ENCODE measurements at regions not wholly inside any gene's neighbourhood (a gene's known extent, or its start where the extent isn't known, plus 50 kb on each side); places are given as distances from the start of the nearest gene placed in this dataset.

DNA sequence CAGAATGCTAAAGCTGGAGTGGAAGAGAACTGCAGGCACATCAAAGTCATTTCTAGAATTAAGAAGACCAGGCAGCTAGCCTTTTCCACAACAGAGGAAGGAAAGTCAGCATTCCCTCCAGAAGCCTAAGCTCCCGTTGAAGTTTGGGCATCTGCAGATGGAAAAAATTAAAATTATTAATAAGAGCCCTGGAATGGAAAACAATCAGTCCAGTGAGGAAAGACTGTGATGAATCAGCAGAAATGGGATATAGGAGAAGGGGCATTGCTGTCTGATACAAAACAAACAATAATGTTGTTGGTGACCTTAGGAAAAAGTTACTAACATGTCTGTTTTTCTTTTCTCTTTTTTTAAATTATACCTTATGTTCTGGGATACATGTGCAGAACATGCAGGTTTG, 450.7 kb upstream of the SLC14A2 start:
- Mint-ChIP-seq H3K9me3 (no peaks in the 10 kb centered on the region), H3K4me1 (no peaks in the 10 kb centered on the region), H3K27ac (no peak overlapping the region), H3K36me3 (no peaks in the 10 kb centered on the region), H3K27me3 (ENCODE audit: low read depth) (no peaks in the 10 kb centered on the region), H3K4me3 (no peak overlapping the region)
- DNase-seq (ENCODE audit: low spot score in 2 of 2, unreplicated experiment in 2 of 2), result no peak
- TF ChIP-seq, protein P1, sequence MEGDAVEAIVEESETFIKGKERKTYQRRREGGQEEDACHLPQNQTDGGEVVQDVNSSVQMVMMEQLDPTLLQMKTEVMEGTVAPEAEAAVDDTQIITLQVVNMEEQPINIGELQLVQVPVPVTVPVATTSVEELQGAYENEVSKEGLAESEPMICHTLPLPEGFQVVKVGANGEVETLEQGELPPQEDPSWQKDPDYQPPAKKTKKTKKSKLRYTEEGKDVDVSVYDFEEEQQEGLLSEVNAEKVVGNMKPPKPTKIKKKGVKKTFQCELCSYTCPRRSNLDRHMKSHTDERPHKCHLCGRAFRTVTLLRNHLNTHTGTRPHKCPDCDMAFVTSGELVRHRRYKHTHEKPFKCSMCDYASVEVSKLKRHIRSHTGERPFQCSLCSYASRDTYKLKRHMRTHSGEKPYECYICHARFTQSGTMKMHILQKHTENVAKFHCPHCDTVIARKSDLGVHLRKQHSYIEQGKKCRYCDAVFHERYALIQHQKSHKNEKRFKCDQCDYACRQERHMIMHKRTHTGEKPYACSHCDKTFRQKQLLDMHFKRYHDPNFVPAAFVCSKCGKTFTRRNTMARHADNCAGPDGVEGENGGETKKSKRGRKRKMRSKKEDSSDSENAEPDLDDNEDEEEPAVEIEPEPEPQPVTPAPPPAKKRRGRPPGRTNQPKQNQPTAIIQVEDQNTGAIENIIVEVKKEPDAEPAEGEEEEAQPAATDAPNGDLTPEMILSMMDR (IDR thresholded peaks at IDR 0.05; ENCODE audit: unreplicated experiment), result no peak

DNA sequence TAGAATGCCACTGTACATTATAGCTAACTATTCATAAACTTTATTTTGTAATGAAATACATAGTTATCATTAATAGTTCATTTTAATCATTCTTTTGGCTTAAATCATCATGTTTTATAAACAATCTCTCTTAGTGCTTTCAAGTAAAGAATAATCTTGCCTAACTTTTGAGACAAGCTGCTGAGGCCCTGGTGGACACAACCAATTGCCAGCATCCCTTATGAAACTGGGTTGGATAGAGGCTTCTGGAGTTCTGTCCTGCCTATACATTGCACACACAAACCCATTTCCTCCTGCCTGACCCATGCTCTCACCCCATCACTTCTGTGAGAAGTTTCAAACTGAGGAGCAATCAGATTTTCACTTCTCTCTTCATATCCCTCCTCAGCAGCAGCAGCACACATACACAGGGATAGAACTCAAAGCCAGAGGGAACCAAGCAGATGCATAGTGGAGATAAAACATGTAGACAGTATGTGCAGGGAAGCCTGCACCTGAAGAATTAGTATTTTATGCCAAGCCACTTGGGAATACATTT, 450.0 kb upstream of the SLC14A2 start:
- no peaks in the 10 kb centered on the region for H3K9me3 Mint-ChIP-seq
- no peaks in the 10 kb centered on the region for H3K36me3 Mint-ChIP-seq
- no peak overlapping the region for H3K27ac Mint-ChIP-seq
- no peaks in the 10 kb centered on the region for H3K4me1 Mint-ChIP-seq
- no peak overlapping the region for H3K4me3 Mint-ChIP-seq
- H3K27me3 Mint-ChIP-seq (ENCODE audit: low read depth), result no peaks in the 10 kb centered on the region
- TF ChIP-seq, protein P1 (IDR thresholded peaks at IDR 0.05; ENCODE audit: unreplicated experiment), result no peak
- no peak for DNase-seq (ENCODE audit: low spot score in 2 of 2, unreplicated experiment in 2 of 2)

DNA sequence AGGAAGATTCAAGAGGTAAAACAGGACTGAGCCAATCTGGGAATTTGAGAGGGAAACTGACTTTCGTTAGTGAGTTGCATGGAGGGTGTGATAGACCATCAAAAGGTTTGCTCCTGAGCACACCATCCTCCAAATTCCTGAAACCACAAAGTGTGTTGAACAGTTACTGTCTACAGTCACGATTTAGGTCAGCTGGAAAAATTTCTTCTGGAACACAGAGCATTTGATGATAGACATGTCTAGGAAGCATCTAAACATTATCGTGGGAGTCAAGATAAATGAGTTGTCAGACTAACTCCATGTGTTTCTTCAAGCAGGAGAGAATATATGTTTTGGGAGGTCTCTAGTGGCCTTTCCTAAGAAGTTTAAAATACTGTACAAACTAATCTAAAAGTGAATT, 449.4 kb upstream of the SLC14A2 start:
- Mint-ChIP-seq H3K27ac (no peak overlapping the region), H3K4me1 (no peaks in the 10 kb centered on the region), H3K36me3 (no peaks in the 10 kb centered on the region), H3K9me3 (no peaks in the 10 kb centered on the region), H3K4me3 (no peak overlapping the region), H3K27me3 (ENCODE audit: low read depth) (no peaks in the 10 kb centered on the region)
- DNase-seq (ENCODE audit: low spot score in 2 of 2, unreplicated experiment in 2 of 2), result no peak
- TF ChIP-seq, protein P1 (IDR thresholded peaks at IDR 0.05; ENCODE audit: unreplicated experiment), result no peak

DNA sequence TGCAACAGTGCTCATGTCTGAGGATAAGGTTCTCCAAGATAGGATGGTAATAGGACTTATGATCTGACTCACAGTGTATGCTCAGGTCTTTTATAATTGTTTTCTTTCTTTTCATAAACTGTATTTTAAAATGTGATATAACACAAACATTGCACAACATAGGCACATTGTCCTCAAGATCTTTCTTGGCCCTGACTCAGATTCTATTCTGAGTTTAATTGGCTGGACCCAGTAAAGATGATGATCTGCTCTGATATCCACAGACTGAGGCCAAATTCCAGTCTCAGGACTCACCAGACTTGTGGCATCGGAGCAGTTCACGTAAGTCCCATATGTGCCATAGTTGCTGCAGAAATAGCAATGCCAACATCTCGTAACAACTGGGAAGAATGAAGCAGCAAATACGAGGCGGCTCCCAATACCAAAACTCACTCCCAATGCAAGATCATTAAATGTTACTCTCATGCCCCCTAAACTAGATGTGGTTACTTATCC, 448.9 kb upstream of the SLC14A2 start:
- H3K27me3 Mint-ChIP-seq (ENCODE audit: low read depth), result no peaks in the 10 kb centered on the region
- H3K36me3 Mint-ChIP-seq, result no peaks in the 10 kb centered on the region
- no peaks in the 10 kb centered on the region for H3K9me3 Mint-ChIP-seq
- H3K27ac Mint-ChIP-seq, result no peak overlapping the region
- DNase-seq (ENCODE audit: low spot score in 2 of 2, unreplicated experiment in 2 of 2), result no peak
- H3K4me1 Mint-ChIP-seq, result no peaks in the 10 kb centered on the region
- H3K4me3 Mint-ChIP-seq, result no peak overlapping the region
- TF ChIP-seq, protein P1 (IDR thresholded peaks at IDR 0.05; ENCODE audit: unreplicated experiment), result no peak

DNA sequence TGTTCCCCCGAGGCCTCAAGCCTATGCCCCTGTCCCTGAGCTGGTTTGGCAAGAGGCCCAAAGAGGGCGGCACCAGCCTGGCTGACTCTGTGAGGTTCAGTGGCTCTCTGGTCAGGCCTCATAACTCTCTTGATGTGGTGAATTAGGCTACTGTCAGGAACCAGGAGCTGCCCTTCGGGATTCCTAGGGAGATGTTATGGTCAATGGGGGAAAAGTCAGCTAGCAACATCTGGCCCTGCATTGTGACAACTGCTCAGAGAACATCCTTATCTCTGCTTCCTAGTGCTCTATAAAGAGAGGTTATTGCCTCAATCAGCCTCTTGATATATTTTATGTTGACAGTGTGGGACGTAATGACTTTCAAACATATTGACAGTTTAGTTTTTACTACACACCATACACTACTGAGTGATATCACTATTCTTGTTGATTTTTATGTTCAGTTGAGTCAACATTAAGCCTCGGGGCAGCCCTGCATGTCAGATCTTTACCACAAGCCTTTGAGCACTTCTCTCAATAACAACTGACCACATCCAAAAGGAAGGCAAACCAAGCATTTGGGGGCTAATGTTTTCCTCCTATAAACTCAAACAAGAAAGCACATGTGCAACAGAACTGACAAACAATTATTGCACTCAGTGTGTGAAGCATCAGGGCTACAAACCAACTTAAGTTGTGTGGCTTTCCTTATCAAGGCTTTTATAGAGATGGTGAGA, 448.3 kb upstream of the SLC14A2 start:
- Mint-ChIP-seq H3K36me3 (no peaks in the 10 kb centered on the region), H3K4me3 (no peak overlapping the region)

More for the DNA sequence above, 448.3 kb upstream of the SLC14A2 start:
- Mint-ChIP-seq H3K4me1 (no peaks in the 10 kb centered on the region), H3K9me3 (no peaks in the 10 kb centered on the region), H3K27me3 (ENCODE audit: low read depth) (no peaks in the 10 kb centered on the region), H3K27ac (no peak overlapping the region)
- TF ChIP-seq, protein P1 (IDR thresholded peaks at IDR 0.05; ENCODE audit: unreplicated experiment), result no peak
- no peak for DNase-seq (ENCODE audit: low spot score in 2 of 2, unreplicated experiment in 2 of 2)

Measured in mesothelial cell of epicardium (in vitro differentiated cells).